GM12878 (cell line): ENCODE measurements at regions not wholly inside any gene's neighbourhood (a gene's known extent, or its start where the extent isn't known, plus 50 kb on each side); places are given as distances from the start of the nearest gene placed in this dataset.

Source experiments
- ATF7 ChIP-seq: fragments of 450-650 bp; IDR thresholded peaks from 2 replicates; pipeline ENCODE4 v1.6.1; 2016; ENCODE audit warnings: low read depth, mild to moderate bottlenecking
- BHLHE40 ChIP-seq, 2 experiments: fragments of 450-650 bp in 1 of 2; IDR thresholded peaks; 2 replicates each; pipeline ENCODE4 v1.6.1; 2011 to 2017; ENCODE audit warnings: low read depth in 2 of 2, borderline replicate concordance in 1 of 2, improper control_type of control experiment in 1 of 2, low read length in 1 of 2, mild to moderate bottlenecking in 1 of 2
- CBFB ChIP-seq: IDR thresholded peaks from 2 replicates; pipeline ENCODE4 v1.6.1; 2016; ENCODE audit warnings: antibody characterized with exemption, low read depth
- CBX3 ChIP-seq: fragments of 200-600 bp; sonication (generic); IDR thresholded peaks from 2 replicates; pipeline ENCODE4 v1.6.1; 2016; ENCODE audit warnings: low read depth, borderline replicate concordance
- CEBPB ChIP-seq, 2 experiments: fragments of 150-350 bp in 1 of 2; IDR thresholded peaks; 2 replicates each; pipeline ENCODE4 v1.6.1; 2012 to 2014; ENCODE audit warnings: low read depth in 2 of 2, low read length in 2 of 2, borderline replicate concordance in 1 of 2, inconsistent platforms in 1 of 2
- CHD1 ChIP-seq: IDR thresholded peaks from 2 replicates; pipeline ENCODE4 v1.6.1; 2012; ENCODE audit warnings: low read depth, low read length, improper control_type of control experiment
- DPF2 ChIP-seq: fragments of 450-650 bp; IDR thresholded peaks from 2 replicates; pipeline ENCODE4 v1.6.1; 2017; ENCODE audit warnings: mild to moderate bottlenecking
- E2F4 ChIP-seq: IDR thresholded peaks from 2 replicates; pipeline ENCODE4 v1.6.1; 2012; ENCODE audit warnings: low read depth, low read length, improper control_type of control experiment
- ESRRA ChIP-seq: IDR thresholded peaks from 2 replicates; pipeline ENCODE4 v1.6.1; 2012; ENCODE audit warnings: mild to moderate bottlenecking, low read length, improper control_type of control experiment
- GABPA ChIP-seq: IDR thresholded peaks from 2 replicates; pipeline ENCODE4 v1.6.1; 2014; ENCODE audit warnings: antibody characterized with exemption, low read depth, mild to moderate bottlenecking, inconsistent platforms
- HDAC6 ChIP-seq: fragments of 200-600 bp; sonication (generic); IDR thresholded peaks from one replicate; pipeline ENCODE4 v1.8.0; 2017; ENCODE audit warnings: antibody characterized with exemption; ENCODE audit not compliant: unreplicated experiment
- MTA2 ChIP-seq: fragments of 450-650 bp; IDR thresholded peaks from 2 replicates; pipeline ENCODE4 v1.6.1; 2016; ENCODE audit warnings: low read depth, mild to moderate bottlenecking, moderate library complexity
- MTA3 ChIP-seq: IDR thresholded peaks from 2 replicates; pipeline ENCODE4 v1.6.1; 2012; ENCODE audit warnings: low read length, inconsistent platforms, borderline replicate concordance
- NBN ChIP-seq: fragments of 450-650 bp; IDR thresholded peaks from 2 replicates; pipeline ENCODE4 v1.6.1; 2016
- NFIC ChIP-seq: IDR thresholded peaks from 2 replicates; pipeline ENCODE4 v1.6.1; 2012; ENCODE audit warnings: low read depth, mild to moderate bottlenecking, inconsistent platforms, low read length, moderate library complexity
- NR2C2 ChIP-seq: IDR thresholded peaks from 2 replicates; pipeline ENCODE4 v1.6.1; 2011; ENCODE audit warnings: borderline replicate concordance, low read depth; ENCODE audit not compliant: control insufficient read depth, insufficient read length
- POLR2AphosphoS5 ChIP-seq: IDR thresholded peaks from 2 replicates; pipeline ENCODE4 v1.6.1; 2011; ENCODE audit warnings: mild to moderate bottlenecking, low read length, inconsistent platforms
- RAD51 ChIP-seq: fragments of 450-650 bp; IDR thresholded peaks from 2 replicates; pipeline ENCODE4 v1.6.1; 2016; ENCODE audit warnings: moderate library complexity, mild to moderate bottlenecking, inconsistent platforms
- RELB ChIP-seq: fragments of 450-650 bp; IDR thresholded peaks from 2 replicates; pipeline ENCODE4 v1.6.1; 2017; ENCODE audit warnings: low read depth, mild to moderate bottlenecking, moderate library complexity
- SREBF1 ChIP-seq: IDR thresholded peaks from 2 replicates; pipeline ENCODE4 v1.6.1; 2012; ENCODE audit warnings: mild to moderate bottlenecking, low read length
- SUPT20H ChIP-seq: IDR thresholded peaks from 2 replicates; pipeline ENCODE4 v1.6.1; 2011; ENCODE audit warnings: low read depth, mild to moderate bottlenecking, low read length, moderate library complexity, borderline replicate concordance; ENCODE audit not compliant: control insufficient read depth
- TBL1XR1 ChIP-seq: IDR thresholded peaks from 2 replicates; pipeline ENCODE4 v1.6.1; 2012; ENCODE audit warnings: low read depth, low read length, improper control_type of control experiment
- ZBED1 ChIP-seq: IDR thresholded peaks from 2 replicates; pipeline ENCODE4 v1.6.1; 2016; ENCODE audit warnings: borderline replicate concordance
- ZNF274 ChIP-seq: IDR thresholded peaks from one replicate; pipeline ENCODE4 v1.8.0; 2011; ENCODE audit not compliant: insufficient read length, insufficient read depth
- ZNF384 ChIP-seq: IDR thresholded peaks from 2 replicates; pipeline ENCODE4 v1.6.1; 2012; ENCODE audit warnings: low read depth, mild to moderate bottlenecking, low read length, improper control_type of control experiment, borderline replicate concordance
- ZNF622 ChIP-seq: fragments of 450-650 bp; IDR thresholded peaks from 2 replicates; pipeline ENCODE4 v1.6.1; 2017; ENCODE audit warnings: mild to moderate bottlenecking, inconsistent platforms
- TF ChIP-seq, protein P1 (sequence below): fragments of 150-350 bp; IDR thresholded peaks from 2 replicates; pipeline ENCODE4 v1.6.1; 2014; ENCODE audit warnings: mild to moderate bottlenecking, low read depth, low read length
- TF ChIP-seq, protein P2 (sequence below): fragments of 450-650 bp; IDR thresholded peaks from 2 replicates; pipeline ENCODE4 v1.6.1; 2018; ENCODE audit warnings: borderline replicate concordance, mild to moderate bottlenecking; ENCODE audit not compliant: partially characterized antibody

DNA sequence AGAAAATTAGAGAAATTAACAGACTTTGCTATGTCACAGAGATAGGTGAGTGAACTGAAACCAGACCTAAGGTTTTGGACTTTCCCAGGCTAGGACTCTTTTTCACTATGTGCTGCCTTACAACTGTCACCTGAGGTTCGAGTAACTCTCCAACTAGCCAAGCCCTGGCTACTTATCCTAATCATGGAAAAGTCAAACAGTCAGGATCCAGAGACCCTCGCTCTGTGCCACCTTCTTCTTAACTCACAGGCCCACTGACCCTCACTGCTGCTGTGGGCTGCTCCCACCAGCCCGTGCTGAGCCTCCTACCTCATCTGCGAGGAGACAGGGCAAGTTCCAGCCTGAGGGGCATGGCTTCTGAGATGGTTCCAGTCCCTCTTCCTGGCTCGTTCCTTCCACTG, 211.4 kb upstream of the KLF14 start (continued):
- TF ChIP-seq, protein P1, sequence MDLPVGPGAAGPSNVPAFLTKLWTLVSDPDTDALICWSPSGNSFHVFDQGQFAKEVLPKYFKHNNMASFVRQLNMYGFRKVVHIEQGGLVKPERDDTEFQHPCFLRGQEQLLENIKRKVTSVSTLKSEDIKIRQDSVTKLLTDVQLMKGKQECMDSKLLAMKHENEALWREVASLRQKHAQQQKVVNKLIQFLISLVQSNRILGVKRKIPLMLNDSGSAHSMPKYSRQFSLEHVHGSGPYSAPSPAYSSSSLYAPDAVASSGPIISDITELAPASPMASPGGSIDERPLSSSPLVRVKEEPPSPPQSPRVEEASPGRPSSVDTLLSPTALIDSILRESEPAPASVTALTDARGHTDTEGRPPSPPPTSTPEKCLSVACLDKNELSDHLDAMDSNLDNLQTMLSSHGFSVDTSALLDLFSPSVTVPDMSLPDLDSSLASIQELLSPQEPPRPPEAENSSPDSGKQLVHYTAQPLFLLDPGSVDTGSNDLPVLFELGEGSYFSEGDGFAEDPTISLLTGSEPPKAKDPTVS = no peak
- no peak for TF ChIP-seq ESRRA
- TF ChIP-seq, protein P2, sequence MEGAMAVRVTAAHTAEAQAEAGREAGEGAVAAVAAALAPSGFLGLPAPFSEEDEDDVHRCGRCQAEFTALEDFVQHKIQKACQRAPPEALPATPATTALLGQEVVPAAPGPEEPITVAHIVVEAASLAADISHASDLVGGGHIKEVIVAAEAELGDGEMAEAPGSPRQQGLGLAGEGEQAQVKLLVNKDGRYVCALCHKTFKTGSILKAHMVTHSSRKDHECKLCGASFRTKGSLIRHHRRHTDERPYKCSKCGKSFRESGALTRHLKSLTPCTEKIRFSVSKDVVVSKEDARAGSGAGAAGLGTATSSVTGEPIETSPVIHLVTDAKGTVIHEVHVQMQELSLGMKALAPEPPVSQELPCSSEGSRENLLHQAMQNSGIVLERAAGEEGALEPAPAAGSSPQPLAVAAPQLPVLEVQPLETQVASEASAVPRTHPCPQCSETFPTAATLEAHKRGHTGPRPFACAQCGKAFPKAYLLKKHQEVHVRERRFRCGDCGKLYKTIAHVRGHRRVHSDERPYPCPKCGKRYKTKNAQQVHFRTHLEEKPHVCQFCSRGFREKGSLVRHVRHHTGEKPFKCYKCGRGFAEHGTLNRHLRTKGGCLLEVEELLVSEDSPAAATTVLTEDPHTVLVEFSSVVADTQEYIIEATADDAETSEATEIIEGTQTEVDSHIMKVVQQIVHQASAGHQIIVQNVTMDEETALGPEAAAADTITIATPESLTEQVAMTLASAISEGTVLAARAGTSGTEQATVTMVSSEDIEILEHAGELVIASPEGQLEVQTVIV = no peak
- TF ChIP-seq E2F4 = no peak
- TF ChIP-seq HDAC6 = no peak
- no peak for TF ChIP-seq SREBF1
- no peak for TF ChIP-seq ZNF274
- TF ChIP-seq NR2C2 = no peak
- TF ChIP-seq ZNF384 = no peak
- TF ChIP-seq DPF2 = peak; percentile 53; the same call in 1 of the 2 replicates
- 0 out of 4 replicates have a peak, but pooled peaks of 1 of the 2 experiments have one; percentile 11 for TF ChIP-seq BHLHE40 (IDR thresholded peaks at IDR 0.05; ENCODE audit: borderline replicate concordance in 1 of 2, low read depth in 2 of 2, low read length in 1 of 2)
- no peak for TF ChIP-seq ZNF622
- no peak for TF ChIP-seq ZBED1
- peak; percentile 60; the same call in 1 of the 2 replicates for TF ChIP-seq POLR2AphosphoS5
- no peak for TF ChIP-seq CBX3
- no peak for TF ChIP-seq CEBPB (IDR thresholded peaks at IDR 0.05; ENCODE audit: borderline replicate concordance in 1 of 2, low read depth in 2 of 2, low read length in 2 of 2)
- TF ChIP-seq CHD1 = no peak
- no peak for TF ChIP-seq GABPA
- TF ChIP-seq MTA3 = no peak
- no peak for TF ChIP-seq NBN
- TF ChIP-seq TBL1XR1 = no peak
- peak; percentile 62; the same call in 1 of the 2 replicates for TF ChIP-seq RELB
- no peak for TF ChIP-seq RAD51
- TF ChIP-seq CBFB = no peak
- TF ChIP-seq MTA2 = no peak
- no peak for TF ChIP-seq ATF7
- no peak for TF ChIP-seq SUPT20H
- no peak for TF ChIP-seq NFIC
